ENCODE measurements at regions not wholly inside any gene's neighbourhood (a gene's known extent, or its start where the extent isn't known, plus 50 kb on each side); places are given as distances from the start of the nearest gene placed in this dataset.

GRCh38 chr16:77090062-77090461, 100.9 kb upstream of the MON1B start:
- TF ChIP-seq CTCF (IDR thresholded peaks at IDR 0.05) (no peak), SIN3A (IDR thresholded peaks at IDR 0.05; ENCODE audit: borderline replicate concordance, insufficient read depth, low read depth, low read length) (no peak), POLR2AphosphoS5 (IDR thresholded peaks at IDR 0.05; ENCODE audit: low read depth, low read length) (no peak)
